OCI-LY1 (cell line): ENCODE measurements at regions not wholly inside any gene's neighbourhood (a gene's known extent, or its start where the extent isn't known, plus 50 kb on each side); places are given as distances from the start of the nearest gene placed in this dataset.

Experiments used
- EZH2 ChIP-seq: fragments of 200-600 bp; sonication (generic), shearing (Covaris generic); IDR thresholded peaks from 2 replicates; pipeline ENCODE4 v1.8.0; 2017; ENCODE audit warnings: borderline replicate concordance, mixed run types, mild to moderate bottlenecking, antibody characterized with exemption, low read length, moderate library complexity, mixed read lengths
- TF ChIP-seq, protein P1 (sequence below): fragments of 200-600 bp; sonication (generic), shearing (Covaris generic); IDR thresholded peaks from 2 replicates; pipeline ENCODE4 v1.5.1; 2017; ENCODE audit warnings: mild to moderate bottlenecking, antibody characterized with exemption, low read length, moderate library complexity, mixed read lengths

DNA sequence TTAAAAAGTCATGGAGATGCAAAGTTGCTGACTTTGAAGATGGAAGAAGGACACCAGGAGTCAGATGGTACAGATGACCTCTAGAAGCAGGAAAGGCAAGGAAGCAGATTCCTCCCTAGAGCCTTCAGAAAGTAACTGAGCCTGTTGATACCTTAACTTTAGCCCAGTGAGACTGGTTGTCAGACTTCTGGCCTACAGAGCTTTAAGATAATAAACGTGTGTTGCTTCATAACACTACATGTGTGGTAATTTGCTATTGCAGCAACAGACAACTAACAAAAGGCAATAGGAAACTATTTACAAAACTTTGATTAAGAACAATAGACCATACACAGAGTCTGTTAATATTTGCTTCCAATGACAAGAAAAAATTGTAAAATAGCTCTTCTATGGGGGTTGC lies 102.0 kb upstream of the USP38 start:
- TF ChIP-seq, protein P1, sequence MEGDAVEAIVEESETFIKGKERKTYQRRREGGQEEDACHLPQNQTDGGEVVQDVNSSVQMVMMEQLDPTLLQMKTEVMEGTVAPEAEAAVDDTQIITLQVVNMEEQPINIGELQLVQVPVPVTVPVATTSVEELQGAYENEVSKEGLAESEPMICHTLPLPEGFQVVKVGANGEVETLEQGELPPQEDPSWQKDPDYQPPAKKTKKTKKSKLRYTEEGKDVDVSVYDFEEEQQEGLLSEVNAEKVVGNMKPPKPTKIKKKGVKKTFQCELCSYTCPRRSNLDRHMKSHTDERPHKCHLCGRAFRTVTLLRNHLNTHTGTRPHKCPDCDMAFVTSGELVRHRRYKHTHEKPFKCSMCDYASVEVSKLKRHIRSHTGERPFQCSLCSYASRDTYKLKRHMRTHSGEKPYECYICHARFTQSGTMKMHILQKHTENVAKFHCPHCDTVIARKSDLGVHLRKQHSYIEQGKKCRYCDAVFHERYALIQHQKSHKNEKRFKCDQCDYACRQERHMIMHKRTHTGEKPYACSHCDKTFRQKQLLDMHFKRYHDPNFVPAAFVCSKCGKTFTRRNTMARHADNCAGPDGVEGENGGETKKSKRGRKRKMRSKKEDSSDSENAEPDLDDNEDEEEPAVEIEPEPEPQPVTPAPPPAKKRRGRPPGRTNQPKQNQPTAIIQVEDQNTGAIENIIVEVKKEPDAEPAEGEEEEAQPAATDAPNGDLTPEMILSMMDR, result no peak
- no peak for TF ChIP-seq EZH2
